HuH-7.5 (cell line): ENCODE measurements at regions not wholly inside any gene's neighbourhood (a gene's known extent, or its start where the extent isn't known, plus 50 kb on each side); places are given as distances from the start of the nearest gene placed in this dataset.

Source experiments
- DNase-seq: peaks from one replicate; pipeline ENCODE4 v3.0.0; 2011; ENCODE audit warnings: low spot score

DNA sequence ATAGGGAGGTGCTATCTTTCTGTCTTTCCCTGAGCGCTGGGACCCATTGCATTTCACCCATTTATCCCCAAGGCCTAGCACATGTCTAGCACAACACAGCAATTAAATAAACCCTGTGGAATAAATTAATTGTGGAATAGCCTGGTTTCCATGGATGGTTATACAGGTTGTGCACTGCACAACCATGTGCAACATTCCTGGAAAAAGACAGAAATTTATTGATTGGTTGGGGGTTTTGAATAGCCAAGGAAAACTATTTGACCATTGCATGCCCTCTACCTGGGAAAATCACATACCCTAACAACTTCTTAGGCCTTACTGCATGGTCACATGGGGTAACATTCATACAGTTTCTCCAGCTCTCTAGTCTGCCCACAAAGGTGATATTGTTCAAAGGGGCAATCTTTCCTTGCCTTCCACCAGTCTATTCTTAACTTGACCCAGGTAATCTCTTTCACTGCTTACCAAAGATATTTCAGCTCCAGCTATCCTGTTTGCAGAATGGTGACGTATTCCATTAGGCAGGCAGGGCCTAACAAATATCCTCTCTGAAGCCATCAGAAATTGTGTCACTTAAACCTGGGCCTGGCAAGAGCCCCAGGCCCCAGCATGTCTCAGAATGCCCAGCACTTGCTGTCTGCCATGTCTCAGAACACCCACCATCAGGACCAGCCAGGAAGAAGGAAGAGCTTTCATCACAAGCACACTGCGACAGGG is 157.9 kb upstream of the RAB4A start:
- DNase-seq: peak; percentile 58

DNA sequence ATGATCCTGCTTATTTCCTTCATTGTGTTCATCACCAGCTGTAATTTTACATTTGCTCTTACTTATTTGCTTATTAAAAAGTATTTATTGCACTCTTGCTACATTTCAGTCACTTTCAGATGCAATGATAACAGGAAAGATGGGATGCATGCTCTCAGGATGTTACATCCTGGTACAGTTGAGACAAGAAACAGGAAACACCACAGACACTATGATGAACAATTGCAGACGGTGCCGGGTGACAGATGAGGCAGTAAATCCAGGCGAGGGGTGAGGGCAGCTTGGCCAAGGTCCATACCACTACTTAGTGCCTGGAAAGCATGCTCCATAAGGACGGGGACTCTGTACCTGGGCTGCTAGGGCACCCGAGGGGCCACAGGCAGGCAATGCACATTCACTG is 156.6 kb upstream of the RAB4A start:
- no peak for DNase-seq

DNA sequence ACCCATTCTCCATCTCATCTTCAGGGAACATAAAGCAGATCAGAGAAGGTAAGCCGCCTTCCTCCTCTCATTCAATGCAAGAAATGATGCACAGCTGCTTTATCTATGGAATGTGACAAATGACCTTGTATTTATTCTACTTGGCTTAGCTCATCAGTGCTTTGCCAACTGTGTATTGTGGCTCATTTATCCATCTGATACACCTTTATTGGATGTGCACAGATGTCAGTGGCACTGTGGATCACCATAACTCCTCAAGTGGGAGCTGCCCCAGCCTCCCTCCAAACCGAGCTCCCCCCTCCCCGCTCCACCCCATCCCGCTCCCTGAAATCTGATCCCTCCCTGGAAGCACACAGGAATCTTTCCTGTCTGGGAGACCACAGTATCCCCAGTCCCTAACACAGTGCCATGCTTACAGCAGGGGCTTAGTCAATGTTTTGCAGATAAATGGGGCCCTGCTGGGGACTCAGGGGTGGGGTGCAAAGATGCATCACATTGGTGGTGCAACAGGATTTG is 156.0 kb upstream of the RAB4A start:
- DNase-seq: no peak

DNA sequence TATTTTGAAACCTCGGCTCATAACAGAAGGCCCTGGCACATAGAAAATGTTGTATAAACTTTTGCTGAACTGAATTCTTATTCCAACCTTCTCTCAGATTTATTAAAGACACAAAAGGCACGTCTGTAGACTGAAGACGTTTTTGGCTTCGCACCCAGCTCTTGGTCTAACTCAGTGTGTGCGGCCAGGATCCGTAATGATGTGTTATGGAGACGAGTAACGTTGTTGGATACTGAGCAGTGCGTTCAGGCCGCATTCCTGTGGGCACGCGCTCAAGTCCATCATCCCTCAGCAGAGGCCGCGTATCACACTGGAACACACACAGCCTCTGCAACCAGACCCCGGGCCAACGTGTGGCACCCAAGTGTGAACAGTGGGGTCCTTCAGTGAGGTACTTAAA is 154.8 kb upstream of the RAB4A start:
- DNase-seq: no peak

- DNase-seq: no peak
These were observed 153.1 kb upstream of the RAB4A start for GRCh38 chr1:229117664-229118300.

GRCh38 chr1:229118477-229119061 is 152.3 kb upstream of the RAB4A start:
- no peak for DNase-seq

- DNase-seq: no peak
These were observed 151.8 kb upstream of the RAB4A start for GRCh38 chr1:229119161-229119560.

DNA sequence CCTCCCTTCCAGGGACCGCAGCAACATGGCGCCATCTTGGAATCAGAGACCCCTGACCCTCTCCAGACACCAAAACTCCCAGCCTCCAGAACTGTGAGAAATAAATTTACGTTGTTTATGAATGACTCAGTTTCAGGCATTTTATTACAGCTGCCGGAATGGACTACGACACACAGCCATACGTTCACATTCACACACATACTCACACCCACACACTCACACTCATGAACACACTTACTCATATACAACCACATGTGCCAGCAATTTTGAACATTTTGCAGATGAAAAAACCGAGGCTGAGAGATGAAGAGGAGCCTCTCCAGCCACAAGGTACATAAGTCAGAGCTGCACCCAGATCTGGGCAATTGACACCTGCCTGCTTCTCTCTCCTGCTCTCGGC is 151.0 kb upstream of the RAB4A start:
- DNase-seq: no peak

GRCh38 chr1:229121845-229122436 is 149.0 kb upstream of the RAB4A start:
- DNase-seq: no peak

- DNase-seq: no peak
These were observed 148.3 kb upstream of the RAB4A start for GRCh38 chr1:229122606-229123005.

DNA sequence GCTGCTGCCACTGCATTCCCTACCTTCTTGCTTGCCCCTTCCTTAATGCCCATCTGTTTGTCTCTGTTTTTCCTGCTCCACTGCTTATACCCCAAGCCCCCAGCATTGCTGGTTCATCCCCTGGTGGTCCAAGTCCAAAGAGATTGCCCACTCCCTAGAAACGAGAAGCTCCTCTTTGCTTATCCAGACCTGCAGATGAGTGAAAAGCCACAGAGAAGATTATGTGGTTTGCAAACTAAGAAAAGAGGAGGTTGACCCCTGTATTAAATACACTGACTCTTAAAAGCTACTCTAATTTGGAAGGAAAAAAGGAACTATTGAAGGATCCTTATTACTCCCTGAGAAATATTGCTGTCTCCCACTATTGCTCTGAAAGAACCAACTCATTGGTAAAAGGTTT is 146.8 kb upstream of the RAB4A start:
- no peak for DNase-seq

GRCh38 chr1:229124520-229125124 is 146.3 kb upstream of the RAB4A start:
- no peak for DNase-seq

DNA sequence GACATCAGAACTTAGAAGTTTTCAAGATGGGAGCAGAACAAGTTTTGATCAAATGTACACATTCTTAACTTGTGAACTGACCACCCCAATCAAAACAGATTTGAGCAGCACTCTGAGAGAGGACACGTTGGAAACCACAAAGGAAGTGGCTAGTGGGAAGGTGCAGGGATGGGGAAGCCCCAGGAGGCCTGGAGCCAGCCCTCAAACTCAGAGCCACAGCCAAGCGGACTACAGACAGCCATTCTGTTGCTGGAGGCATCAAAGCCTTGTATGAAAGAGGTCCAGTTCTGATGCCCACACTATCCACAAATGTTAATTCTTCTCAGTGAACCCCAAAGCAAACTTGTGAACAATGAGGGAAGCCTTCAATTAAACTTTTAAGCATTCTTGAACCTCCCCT is 143.6 kb upstream of the RAB4A start:
- DNase-seq: no peak

DNA sequence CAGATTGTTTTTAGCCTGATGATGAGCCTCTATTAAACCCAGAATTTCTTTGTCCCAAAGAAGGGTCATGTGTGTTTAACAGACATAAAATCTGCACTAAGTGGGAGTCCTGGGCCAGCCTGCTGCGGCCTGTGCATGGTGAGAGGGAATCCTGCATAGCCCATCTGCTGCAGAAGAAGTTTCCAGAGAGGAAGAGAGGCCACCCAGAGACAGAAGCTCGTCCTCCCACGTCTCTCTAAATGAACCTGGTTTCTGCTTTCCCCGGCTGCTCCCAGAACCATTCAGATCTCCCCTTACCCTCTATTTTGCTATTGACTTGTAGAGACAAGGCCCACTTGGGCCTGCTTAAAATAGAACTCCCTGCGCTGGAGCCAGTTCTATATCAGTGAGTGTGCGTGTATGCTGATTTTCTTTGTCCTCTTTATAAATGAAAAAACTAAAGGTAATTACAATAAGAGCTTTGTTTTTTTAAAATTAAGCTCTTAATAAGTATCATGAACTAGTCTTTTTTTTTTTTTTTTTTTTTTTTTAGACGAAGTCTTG is 142.8 kb upstream of the RAB4A start:
- DNase-seq: no peak

- DNase-seq: no peak
These were observed 141.4 kb upstream of the RAB4A start for GRCh38 chr1:229129301-229130027.

- DNase-seq: peak; percentile 43
These were observed 140.8 kb upstream of the RAB4A start for GRCh38 chr1:229130028-229130668.

- DNase-seq: peak; percentile 63
These were observed 139.4 kb upstream of the RAB4A start for GRCh38 chr1:229131243-229132105.

DNA sequence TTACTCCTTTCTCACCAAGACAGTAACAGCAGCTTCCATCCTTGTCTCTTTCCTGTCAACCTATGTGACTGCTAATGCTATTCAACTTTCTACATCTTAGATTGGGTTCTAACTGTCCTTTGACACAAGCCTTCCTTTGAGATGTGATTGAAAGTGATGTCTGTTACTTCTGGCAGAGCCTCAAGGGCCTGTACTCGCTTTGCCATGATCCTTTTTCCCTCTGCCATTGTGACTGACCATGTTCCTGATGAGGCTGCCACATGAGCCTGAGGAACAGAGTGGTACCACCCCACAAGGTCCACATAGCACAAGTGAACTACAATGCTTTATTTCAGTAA is 138.8 kb upstream of the RAB4A start:
- DNase-seq: no peak

- no peak for DNase-seq
These were observed 138.2 kb upstream of the RAB4A start for GRCh38 chr1:229132706-229133105.

GRCh38 chr1:229133151-229133550 is 137.8 kb upstream of the RAB4A start:
- no peak for DNase-seq
